GM18511 (cell line): ENCODE measurements at regions not wholly inside any gene's neighbourhood (a gene's known extent, or its start where the extent isn't known, plus 50 kb on each side); places are given as distances from the start of the nearest gene placed in this dataset.
A peak's percentile ranks its signal among the peaks of the same experiment; 100 is the strongest.

Experiments used
- ATAC-seq: cut with Tn5 transposase; IDR thresholded peaks from one replicate; pipeline ENCODE4 v1.9.1; 2021; ENCODE audit warnings: mild to moderate bottlenecking, moderate library complexity; ENCODE audit not compliant: unreplicated experiment

DNA sequence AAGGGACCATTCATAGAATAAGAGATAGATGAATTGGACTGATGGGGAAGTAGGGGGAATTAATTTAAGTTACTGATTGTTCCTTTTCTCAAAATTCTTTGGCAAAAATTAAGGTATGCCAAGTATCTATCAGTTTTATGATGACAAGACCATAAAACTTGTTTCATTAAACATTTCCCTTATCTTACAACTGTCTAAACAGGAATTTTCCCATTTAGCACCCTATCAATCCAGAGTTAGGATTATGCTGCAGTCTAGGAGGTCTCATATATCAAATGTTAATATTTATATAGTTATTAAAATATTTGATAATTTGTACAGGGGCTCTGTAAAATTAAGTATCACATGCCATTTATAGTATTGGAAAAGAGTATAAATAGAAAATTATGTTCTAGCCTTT, 51.5 kb upstream of the ARID1B start:
- no peak for ATAC-seq

DNA sequence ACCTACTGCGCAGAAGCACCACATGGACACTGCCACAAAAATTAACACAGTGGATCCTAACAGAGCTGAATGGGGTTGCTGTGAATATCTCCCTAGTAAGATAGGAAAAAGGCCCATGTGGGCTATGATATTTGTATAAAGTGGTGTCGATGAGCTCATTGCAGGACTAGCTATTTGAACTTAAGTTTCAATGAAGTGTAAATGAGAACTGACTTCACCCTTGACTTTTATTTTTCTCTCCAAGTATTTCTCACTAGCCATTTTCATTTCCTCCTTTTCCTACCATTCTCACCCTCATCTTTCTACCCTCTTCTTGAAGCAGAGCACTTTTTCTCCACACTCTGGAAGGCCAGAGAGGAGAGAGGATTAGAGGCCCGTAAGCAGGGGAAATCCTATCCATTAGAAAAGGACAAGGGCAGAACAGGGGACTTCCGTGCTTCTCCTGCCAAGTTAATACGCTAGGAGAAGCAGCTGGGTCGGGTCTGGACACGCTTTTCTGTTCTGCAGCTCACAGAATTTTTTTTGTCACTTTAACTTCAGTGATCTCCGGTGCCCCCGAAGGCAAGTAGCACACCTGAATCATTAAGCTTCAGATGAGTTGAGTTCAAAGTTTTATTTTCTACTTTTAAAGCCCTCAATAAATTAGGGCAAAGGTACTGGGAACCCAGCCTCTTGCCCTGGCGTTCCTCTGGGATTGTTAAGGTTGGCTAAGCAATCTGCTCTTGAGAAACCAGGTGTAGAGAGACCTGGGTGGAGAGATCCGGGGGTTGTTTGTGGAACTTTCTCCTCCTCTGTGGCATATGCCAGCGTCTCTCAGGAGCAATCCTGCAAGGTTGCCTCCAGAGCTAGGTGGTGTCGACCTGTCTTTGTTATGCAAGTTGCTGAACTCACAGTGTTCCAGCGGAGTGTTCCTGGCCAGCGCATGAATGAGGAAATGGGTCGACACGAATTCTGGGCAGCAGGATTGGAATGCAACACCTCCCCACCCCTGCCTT, 56.2 kb upstream of the ARID1B start:
- peak; percentile 60 for ATAC-seq

GRCh38 chr6:156719720-156720563, 57.2 kb upstream of the ARID1B start:
- peak; percentile 69 for ATAC-seq

GRCh38 chr6:156719395-156719719, 57.8 kb upstream of the ARID1B start:
- ATAC-seq = no peak

DNA sequence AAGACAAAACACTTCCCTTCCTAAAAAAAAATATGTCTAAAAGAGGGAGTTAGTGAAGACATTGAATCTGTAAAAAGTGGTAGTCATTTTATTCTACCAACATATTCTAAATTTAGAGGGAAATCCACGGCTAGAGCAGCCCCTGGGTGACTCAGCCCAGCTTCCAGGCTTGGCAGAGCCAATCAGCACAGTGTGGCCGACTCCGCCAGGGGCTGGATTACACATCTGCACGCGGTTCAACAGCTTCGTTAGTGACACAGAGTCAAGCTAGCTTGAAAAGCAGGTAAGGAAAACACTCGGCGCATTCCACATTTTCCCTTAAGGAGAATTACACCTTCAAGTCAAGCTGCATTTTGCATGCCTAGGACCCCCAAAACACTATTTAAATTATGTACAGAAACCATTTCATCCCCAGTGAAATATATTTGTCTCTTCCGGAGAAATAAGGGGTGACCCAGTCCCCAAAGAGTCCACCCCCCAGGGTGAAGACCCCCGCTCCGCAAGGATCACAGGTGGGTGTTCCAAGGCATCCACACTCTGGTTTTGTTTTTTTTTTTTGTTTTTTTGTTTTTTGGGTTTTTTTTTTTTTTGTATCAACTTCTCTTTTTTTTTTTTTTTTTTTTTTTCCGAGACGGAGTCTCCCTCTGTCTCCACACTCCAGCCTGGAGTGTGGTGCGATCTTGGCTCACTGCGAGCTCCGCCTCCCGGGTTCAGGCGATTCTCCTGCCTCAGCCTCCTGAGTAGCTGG, 58.4 kb upstream of the ARID1B start:
- no peak for ATAC-seq

- ATAC-seq = no peak
Observed at GRCh38 chr6:156717542-156717941, 59.6 kb upstream of the ARID1B start.

DNA sequence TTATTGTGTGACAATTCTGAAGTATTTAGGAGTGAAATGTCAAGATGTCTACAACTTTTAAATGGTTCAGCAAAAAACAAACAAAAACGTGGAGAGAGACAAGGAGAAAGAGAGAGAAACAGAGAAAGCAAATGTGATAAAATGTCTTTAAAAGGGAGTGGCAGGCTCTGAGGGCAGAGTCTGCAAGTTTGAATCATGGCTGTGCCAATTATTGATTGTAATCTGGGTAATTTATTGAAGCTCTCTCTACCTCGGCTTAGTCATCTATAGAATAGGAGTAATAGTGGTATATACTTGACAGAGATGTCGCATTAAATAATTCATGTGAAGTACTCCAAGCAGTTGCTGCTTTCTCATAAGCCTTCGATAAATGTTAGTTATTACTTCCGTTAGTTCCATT, 61.3 kb upstream of the ARID1B start:
- no peak for ATAC-seq

GRCh38 chr6:156713548-156713947, 63.6 kb upstream of the ARID1B start:
- no peak for ATAC-seq

DNA sequence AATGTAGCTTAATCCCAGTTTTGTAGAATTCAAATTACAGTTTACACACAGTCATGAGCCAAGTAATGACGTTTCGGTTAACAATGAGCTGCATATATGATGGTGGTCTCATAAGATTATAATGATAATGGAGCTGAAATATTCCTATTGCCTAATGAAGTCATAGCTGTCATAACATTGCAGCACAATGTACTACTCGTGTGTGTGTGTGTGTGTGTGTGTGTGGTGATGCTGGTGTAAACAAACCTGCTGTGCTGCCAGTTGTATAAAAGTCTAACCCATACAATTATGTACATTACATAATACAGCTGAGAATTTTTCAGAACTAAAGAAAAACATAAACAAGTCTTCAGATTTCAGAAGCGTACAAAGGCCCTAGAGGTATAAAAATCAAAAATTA, 66.7 kb upstream of the ARID1B start:
- ATAC-seq = no peak

DNA sequence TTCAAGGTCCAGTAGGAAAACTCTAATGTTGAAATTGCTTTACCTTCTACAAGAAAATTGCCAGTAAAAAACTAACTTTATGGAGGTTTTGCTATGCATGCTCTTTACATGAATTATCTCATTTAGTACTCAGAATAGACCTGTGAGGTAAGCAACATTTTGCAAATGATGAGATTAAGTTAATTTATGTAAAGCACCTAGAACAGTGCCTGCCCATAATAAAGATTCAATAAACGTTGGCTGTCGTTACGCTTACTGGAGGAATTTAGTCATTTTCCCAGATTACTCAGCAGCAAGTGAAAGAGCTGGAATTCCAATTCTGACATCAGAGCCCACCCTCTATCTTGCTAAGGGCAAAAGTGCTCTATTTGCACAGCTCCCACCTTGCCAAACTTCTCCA, 69.4 kb upstream of the ARID1B start:
- ATAC-seq = no peak

DNA sequence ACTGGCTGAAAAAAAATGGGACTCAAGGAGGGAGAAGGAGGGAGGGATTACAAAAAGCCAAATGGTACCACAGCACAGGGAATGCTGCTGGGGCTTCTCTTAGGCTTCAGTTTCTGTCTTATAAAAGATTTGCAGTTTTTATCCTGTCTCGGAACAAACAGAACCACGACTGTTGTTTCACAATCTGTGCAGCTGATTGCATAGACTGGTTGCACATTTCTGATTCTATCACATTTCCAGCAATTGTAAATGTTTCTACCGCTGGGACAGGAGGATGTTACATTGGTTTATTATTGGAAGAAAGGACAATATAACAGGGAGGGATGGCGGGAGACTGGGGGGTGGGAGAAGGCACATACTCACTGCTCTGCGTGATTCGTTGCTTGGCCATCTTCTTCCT, 73.5 kb upstream of the ARID1B start:
- ATAC-seq = no peak

GRCh38 chr6:156701966-156702365, 75.2 kb upstream of the ARID1B start:
- ATAC-seq = no peak

DNA sequence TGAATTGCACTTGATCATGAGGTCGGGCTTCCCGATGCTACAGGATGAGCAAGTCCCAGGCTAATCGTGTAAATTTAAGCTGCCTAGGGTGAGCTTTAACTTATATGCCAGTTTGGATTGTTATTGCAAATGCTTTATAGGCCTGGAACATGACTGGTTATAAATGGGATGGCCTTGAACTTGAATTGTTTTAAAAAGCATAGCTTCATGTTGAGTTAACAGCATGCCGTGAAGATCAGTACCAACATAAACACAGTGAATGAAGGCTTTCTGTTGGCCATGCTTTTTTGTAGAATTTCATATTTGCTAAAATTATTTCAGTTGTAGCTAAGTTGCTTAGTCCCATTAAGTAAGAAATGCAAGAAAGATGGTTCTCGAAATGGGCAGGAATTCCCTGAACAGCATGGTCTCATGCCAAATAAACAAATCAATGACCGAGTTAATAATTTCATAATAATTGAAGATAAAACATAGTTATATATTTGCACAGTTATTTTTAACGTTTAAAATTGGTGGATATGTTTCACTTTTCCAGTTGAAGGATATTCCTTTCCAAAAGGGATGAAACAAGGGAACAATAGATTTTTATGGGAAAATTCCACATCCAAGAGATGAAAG, 76.6 kb upstream of the ARID1B start:
- no peak for ATAC-seq

DNA sequence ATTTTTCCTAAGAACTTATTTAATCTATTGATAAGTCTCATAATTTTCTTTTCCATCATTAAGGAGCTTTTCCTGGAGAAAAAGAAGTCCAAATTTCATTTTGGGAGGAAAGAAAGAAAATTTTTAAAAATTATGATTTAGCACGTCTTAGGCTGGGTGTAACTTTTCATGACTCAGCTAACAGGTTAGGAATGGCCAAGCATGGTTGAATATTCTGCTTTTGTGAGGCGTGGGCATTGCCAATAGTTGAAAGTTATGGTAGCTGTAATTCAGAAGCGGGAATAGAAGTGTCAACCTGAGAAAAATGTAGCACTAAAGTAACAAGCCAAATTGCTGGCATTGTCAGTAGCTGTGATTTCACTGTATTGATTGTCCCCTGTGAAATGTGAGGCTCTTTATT, 77.2 kb upstream of the ARID1B start:
- ATAC-seq = no peak

DNA sequence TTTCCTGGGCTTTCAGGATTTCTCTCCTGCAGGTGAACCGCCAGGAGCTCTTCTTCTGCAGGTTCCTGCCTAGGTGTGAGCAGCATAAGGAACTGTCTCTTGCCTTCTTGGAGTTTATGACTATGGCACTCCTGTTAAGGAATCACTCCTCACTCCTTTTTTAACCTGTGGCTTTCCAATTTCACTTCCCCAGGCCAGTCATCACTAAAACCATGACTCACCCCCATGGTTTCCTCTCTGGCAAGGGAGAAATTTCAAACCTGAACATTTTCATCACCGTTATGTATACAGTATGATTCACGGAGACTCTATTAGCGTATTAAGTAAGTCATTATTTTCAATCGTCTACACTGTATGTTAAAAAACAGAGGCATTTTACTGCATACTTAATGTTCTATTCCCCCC, 78.2 kb upstream of the ARID1B start:
- ATAC-seq = peak; percentile 44

GRCh38 chr6:156698239-156699016, 78.8 kb upstream of the ARID1B start:
- peak; percentile 78 for ATAC-seq

GRCh38 chr6:156697225-156697830, 79.8 kb upstream of the ARID1B start:
- ATAC-seq = peak; percentile 40

- no peak for ATAC-seq
Observed at GRCh38 chr6:156695742-156696141, 81.4 kb upstream of the ARID1B start.

DNA sequence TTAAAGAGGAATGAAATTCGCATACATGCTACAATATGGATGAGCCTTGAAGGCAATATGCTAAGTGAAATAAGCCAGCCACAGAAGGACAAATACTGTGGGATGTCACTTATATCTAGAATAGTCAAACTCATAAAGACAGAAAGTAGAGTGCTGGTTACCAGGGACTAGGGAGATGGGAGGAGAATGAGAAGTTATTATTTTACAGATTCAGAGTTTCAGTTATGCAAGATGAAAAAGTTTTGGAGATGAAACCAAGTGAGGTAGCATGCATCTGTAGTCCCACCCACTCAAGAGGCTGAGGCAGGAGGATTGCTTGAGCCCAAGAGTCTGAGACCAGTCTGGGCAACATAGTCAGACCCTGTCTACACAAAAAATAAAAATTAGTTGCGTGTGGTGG, 82.5 kb upstream of the ARID1B start:
- ATAC-seq = no peak

- peak; percentile 67 for ATAC-seq
Observed at GRCh38 chr6:156691018-156691417, 86.2 kb upstream of the ARID1B start.
